C1 segment of cervical spinal cord (tissue), 14 donors: ENCODE measurements at regions not wholly inside any gene's neighbourhood (a gene's known extent, or its start where the extent isn't known, plus 50 kb on each side); places are given as distances from the start of the nearest gene placed in this dataset.

Experiments
- DNase-seq, 14 donors: peaks; one replicate each; lab custom pipeline; 2025; lab: John Stamatoyannopoulos, UW

- no peak for DNase-seq
Measured at GRCh38 chr4:129346734-129347133, 250.8 kb downstream of the C4orf33 start.

- DNase-seq, result no peak
Measured at GRCh38 chr4:129350834-129351721, 255.1 kb downstream of the C4orf33 start.

- DNase-seq, result no peak
Measured at GRCh38 chr4:129352480-129352879, 256.5 kb downstream of the C4orf33 start.

- no peak for DNase-seq
Measured at GRCh38 chr4:129353490-129353889, 257.5 kb downstream of the C4orf33 start.

GRCh38 chr4:129355031-129355430 is 259.1 kb downstream of the C4orf33 start:
- DNase-seq, result peak in 2 of 14 donors; percentile 9 to 14

GRCh38 chr4:129355516-129355915 is 259.6 kb downstream of the C4orf33 start:
- DNase-seq, result no peak

- no peak for DNase-seq
Measured at GRCh38 chr4:129358571-129358970, 262.6 kb downstream of the C4orf33 start.

- DNase-seq, result no peak
Measured at GRCh38 chr4:129359461-129359860, 263.5 kb downstream of the C4orf33 start.

- peak in 4 of 14 donors; percentile 0 to 16 (median 10) for DNase-seq
Measured at GRCh38 chr4:129362691-129363274, 266.8 kb downstream of the C4orf33 start.

- DNase-seq, result no peak
Measured at GRCh38 chr4:129364747-129365452, 268.9 kb downstream of the C4orf33 start.

- DNase-seq, result no peak
Measured at GRCh38 chr4:129369361-129370010, 273.5 kb downstream of the C4orf33 start.

- no peak for DNase-seq
Measured at GRCh38 chr4:129371065-129371464, 275.1 kb downstream of the C4orf33 start.

GRCh38 chr4:129371926-129372325 is 276.0 kb downstream of the C4orf33 start:
- no peak for DNase-seq

GRCh38 chr4:129377131-129377845 is 281.3 kb downstream of the C4orf33 start:
- DNase-seq, result no peak

- DNase-seq, result no peak
Measured at GRCh38 chr4:129378364-129378763, 282.4 kb downstream of the C4orf33 start.

- DNase-seq, result no peak
Measured at GRCh38 chr4:129379429-129379828, 283.5 kb downstream of the C4orf33 start.

GRCh38 chr4:129384974-129385373 is 289.0 kb downstream of the C4orf33 start:
- no peak for DNase-seq

GRCh38 chr4:129387666-129388065 is 291.7 kb downstream of the C4orf33 start:
- DNase-seq, result no peak

GRCh38 chr4:129393976-129394375 is 298.0 kb downstream of the C4orf33 start:
- no peak for DNase-seq

GRCh38 chr4:129394635-129395034 is 298.7 kb downstream of the C4orf33 start:
- DNase-seq, result no peak

- DNase-seq, result no peak
Measured at GRCh38 chr4:129403848-129404247, 307.9 kb downstream of the C4orf33 start.
